GM18858 (cell line): ENCODE measurements at regions not wholly inside any gene's neighbourhood (a gene's known extent, or its start where the extent isn't known, plus 50 kb on each side); places are given as distances from the start of the nearest gene placed in this dataset.

Experiments
- ATAC-seq: cut with Tn5 transposase; IDR thresholded peaks from one replicate; pipeline ENCODE4 v1.9.1; 2021; ENCODE audit not compliant: unreplicated experiment

GRCh38 chr10:128545216-128545615, 419.0 kb upstream of the MKI67 start:
- no peak for ATAC-seq

GRCh38 chr10:128546651-128547165, 420.5 kb upstream of the MKI67 start:
- ATAC-seq, result no peak

- ATAC-seq, result no peak
These were observed 422.9 kb upstream of the MKI67 start for GRCh38 chr10:128549101-128549608.

DNA sequence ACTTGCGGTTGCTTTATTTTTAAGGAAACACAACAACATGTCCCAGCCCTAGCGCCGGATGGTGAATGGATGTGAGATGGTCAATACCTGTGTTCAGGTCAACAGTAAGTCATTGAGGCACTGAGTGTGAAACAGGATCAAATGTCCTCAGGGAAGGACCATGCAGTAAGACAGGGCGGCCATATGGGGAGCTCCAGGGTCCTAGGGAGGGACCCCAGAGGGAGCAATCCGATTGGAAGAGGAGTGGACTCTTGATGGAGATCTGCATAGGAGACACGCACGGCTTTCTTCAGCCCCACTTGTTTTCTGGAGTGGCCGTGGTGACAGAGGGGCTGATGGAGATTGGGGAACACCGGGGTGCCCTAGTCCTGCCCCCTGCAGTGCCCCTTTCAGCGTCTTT, 423.8 kb upstream of the MKI67 start:
- no peak for ATAC-seq

DNA sequence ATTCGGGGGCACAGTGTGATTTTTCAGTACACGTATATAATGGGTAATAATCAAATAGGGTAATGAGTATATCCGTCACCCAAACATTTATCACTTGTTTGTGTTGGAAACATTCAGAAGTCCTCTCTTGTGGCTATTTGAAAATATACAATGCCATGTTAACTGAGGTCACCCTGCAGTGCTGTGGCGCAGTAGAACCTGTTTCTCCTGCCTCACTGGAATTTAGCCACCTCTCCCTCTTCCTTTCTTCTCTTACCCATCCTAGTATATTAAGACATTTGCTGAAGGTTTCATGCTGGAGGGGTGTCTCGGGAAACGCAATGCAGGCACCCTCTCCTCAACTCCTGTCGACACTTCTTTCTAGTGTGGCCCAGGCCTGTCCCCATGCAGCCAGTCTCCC, 425.3 kb upstream of the MKI67 start:
- ATAC-seq, result no peak

DNA sequence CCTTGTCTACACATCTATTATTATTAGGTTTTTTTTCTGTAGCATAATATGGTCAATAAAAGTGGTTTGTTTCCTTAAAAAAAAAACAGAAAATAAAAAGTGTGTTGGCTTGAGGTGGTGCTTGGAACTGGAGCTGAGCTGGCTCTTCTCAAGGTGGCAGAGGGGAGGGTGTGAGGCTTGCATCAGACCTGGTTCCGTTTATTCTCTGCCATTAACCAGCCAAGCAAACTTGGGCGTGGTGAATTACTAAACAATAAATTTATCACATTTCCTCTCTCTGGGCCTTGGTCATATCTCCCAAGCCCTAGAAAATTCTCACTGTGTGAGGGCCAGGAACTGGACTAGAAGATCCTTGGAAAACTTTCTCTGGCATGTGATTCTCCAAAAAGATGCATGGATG, 427.5 kb upstream of the MKI67 start:
- no peak for ATAC-seq

- no peak for ATAC-seq
These were observed 430.2 kb upstream of the MKI67 start for GRCh38 chr10:128556182-128557110.

- ATAC-seq, result no peak
These were observed 431.0 kb upstream of the MKI67 start for GRCh38 chr10:128557149-128557710.

DNA sequence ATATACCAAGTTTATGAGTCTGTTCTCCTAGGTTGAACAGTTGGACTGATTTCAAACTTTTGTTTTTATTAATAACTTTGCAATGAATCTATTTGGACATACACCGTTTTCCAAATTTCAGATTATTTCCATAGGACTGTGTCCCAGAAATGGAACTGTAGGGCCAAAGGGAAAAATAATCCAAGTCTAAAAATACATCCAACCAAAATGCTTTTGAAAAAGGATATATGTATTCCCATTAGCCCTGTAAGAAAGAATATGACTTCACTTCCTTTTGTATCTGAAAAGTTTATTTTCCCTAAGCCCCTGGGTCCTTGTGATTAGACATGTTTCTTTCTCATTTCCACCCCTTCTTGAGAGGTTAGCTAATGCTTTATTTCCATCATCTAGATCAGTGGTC, 434.2 kb upstream of the MKI67 start:
- ATAC-seq, result no peak

GRCh38 chr10:128560993-128561392, 434.8 kb upstream of the MKI67 start:
- ATAC-seq, result no peak

GRCh38 chr10:128563387-128563786, 437.2 kb upstream of the MKI67 start:
- no peak for ATAC-seq

DNA sequence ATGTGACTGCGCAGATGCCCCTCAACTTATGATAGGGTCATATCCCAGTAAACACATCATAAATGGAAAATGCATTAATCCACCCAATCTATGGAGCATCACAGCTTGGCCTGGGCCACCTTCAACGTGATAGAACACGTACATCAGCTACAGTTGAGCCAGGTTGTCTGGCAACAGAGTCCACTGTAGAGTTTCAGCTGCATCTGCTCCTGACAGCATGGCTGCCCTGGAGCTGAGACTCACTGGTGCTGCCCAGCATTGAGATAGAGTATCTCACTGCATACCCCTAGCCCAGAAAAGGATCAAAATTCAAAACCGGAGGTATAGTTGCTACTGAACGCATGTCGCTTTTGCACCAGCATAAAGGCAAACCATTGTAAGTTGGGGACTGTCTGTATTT, 437.7 kb upstream of the MKI67 start:
- no peak for ATAC-seq

- ATAC-seq, result no peak
These were observed 440.2 kb upstream of the MKI67 start for GRCh38 chr10:128566361-128566968.

GRCh38 chr10:128567551-128567950, 441.3 kb upstream of the MKI67 start:
- no peak for ATAC-seq

- no peak for ATAC-seq
These were observed 441.8 kb upstream of the MKI67 start for GRCh38 chr10:128568041-128568440.

DNA sequence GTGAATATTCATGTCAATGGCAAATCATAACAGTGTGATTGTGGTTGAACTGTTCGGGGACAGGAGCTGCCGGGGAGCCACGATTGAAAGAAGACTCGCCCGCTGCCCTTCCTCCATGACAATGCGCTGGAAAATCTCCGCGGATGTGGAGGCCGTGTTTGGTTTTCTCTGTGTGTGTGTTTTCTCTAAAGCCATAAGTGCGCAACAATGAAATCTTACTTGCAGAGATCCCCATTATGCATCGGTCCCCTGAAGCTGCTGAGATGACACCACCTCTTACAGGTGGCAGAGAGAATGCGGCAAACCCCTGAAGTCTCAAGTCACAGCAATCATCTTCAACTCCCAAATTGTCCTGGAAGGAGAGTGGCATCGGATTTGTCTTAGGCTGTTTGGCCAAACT, 442.3 kb upstream of the MKI67 start:
- no peak for ATAC-seq

- ATAC-seq, result no peak
These were observed 443.0 kb upstream of the MKI67 start for GRCh38 chr10:128568990-128569945.

DNA sequence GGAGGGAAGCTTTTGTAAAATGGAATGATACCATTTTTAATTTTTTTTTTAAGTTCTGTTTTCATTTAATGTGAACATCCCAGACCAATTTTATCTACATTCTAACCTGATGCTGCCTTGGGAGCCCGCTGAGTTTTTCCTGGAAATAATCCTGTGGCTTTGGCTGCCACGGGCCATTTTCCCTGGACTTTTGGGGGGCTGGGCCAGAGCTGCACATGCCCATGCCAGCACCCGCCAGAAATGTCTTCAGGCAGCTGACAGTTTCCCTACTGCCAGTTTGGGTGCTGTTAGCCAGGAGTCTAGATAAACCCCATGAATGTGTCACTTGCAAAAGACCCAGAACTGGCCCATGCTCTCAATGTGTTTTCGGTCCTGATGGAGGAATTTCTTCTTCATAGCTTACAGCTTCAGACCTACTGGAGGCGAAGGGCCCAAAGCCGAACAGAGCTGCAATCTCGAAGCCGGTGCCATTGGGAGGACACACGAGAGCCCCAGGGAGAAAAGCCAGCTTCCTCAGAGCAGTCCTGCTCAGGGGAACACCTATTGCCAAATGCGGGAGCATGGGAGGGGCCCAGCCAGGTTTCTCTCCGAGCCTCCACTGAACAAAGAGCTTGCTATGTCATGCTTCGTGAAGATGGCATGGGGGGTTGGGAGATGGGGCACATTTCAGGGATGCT, 444.2 kb upstream of the MKI67 start:
- no peak for ATAC-seq

DNA sequence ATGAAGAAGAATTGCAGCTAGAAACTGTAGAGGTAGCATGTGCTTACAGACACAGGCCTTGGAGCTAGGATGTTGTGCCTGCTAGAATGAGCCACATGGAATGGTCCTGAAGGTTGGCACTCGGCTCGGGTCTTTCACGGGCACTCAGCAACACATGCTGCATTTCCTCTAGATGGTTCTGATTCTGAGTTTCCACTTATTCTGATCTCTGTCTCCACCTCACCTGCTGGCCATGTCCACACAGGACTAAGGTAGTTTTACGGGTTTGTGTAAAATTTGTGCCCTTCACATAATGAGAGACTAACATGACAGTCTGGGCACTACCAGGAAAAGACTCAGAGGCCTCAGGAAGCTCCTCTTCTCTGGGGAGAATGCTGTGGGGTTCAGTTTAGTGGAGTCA, 444.8 kb upstream of the MKI67 start:
- no peak for ATAC-seq

DNA sequence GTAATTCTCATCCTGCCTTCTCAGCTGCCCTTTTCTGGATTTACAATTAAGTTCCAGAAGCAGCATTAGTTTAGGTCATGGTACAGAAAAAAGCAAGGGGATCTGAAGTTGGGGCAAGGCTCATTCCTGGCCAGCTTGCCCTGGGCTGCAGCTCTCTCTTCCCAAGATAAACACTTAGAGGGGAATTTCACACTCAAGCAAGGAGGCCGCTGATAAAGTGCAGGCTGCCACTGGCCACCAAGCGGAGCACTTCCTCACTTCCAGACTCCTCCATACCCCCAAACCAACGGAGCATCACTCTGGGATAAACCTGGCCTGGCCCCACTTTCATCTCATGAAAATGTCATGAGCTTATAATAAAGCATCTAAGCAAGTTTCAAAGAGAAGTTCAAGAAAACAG, 445.5 kb upstream of the MKI67 start:
- no peak for ATAC-seq
